ENCODE measurements at regions not wholly inside any gene's neighbourhood (a gene's known extent, or its start where the extent isn't known, plus 50 kb on each side); places are given as distances from the start of the nearest gene placed in this dataset.
"Not testable (repeated sequence)": the region's sequence is repeated elsewhere in the genome, so short reads cannot be mapped to it uniquely, and the experiment has no call there.

DNA sequence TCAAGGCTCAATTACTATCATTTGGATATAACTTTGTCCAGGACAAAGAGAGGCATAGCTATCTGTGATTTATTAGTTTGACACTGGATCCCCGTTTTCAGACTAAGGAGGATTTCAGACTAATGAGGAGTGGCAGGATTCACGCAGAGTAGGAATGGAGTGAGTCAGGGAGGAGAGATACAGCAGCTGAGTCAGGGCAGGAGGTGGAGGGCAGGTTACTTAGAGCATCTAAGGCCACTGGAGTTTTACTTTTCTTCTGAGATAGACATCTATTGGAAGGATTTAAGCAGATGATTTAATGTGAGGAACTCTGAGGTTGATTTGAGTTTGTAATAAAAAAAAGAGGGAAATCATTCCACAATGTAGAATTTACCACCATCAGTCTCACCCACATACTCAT is 110.6 kb downstream of the RPIA start:
- DNase-seq, result not testable (repeated sequence)

DNA sequence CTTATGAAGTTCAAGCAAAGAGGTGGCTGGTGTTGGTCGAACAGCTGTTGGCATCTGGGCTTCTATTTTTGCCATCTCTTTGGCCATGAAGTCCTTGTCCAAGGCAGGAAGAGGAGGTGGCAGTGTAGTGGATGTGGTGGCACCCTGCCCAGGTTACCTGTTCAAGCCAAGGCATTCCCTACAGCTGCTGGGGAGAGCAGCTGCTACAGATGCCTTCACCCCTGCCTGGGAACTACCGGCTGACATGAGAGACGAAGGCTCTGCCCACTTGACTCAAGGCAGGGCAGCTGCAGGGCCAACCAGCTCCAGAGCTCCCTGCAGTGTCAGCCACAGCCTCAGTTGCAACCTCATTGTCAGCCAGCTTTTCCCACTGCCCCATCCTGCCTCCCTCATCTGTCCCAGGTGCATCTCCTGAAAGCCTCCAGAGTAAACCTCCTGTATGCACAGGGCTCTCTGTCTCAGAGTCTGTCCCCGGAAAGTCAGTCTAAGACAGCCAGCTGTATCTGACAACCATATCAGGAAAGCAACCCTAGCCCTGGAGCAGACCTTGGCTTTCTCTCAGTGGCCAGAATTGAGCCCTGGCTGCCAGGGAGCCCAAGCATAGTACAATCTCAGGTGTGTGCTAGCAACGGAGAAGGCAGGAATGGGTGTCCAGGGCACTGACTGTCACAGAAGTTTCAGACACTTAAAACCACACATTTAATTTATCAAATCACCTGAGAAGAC is 115.9 kb downstream of the RPIA start:
- DNase-seq, result no peak

DNA sequence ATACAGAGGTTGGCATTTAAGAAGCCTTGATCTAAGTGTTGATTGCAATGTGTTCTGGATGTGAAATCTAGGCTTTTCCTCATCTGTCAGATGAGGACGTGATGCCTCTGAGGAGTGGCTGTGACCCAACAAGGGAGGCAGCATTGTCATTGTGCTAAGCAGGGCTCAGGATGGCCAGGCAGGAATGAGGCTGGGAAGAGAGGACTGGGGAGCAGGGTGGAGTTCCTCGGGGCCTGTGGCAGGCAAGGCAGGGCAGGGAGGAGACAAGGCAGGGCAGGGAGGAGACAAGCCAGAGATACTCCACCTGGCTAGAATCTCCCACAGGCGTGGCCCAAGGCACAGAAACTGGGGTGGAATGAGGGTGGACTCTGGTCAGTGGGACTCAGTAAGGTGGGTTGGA is 116.6 kb downstream of the RPIA start:
- no peak for DNase-seq

DNA sequence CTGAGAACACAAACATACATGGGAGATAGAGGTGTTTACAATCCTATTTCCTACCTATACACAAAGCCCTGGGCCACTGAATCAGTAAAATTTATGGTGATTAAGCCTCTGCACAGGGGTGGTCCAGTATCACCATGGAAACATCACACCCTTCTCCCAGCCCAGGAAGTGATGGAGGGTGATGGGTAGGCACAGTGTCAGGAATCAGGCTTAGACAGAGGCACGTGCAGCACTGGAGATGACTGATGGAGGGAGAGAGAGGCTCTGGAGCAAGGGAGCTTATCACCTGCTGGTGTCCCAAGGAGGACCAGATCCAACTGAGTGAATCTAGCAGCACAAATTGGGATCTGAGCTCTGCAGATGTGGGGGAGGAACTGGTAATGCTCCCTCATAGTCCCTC is 117.2 kb downstream of the RPIA start:
- DNase-seq, result no peak

DNA sequence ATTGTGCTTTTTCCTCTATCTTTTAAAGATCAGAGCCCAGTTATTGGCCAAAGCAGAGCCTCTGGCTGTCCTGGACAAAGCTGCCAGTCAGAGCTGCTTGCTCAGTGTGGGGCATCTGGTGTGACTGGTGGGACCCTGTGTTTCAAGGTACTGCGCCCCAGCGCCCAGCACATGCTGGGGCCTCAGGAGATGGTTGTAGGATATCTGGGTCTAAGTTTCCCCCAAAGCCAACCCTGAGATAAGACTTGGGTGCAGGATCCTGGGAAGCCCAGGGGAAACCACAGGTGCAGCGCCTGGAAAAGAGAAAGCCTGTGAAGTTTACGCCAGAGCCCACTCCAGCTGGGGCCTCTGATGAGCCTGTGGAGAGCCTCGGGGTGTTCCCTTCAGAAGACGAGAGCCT is 117.7 kb downstream of the RPIA start:
- DNase-seq, result no peak

DNA sequence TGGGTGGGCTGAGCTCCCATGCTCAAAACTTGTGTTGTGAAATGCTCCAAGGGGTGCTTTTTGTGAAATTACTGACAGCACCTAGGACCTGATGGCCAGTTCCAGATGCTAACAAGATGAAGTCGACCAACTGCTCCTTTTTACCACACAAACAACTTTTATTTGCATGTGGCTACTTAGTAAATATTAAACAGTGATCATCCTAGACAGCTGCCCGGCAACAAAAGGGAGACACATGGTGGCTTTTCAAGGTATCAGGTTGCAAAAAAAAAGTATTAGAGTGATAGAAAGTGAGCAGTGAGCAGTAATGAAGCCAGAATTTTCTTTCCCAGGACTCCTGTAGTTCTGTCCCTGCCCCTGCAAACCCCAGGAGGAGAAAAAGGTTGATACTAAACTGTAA is 118.5 kb downstream of the RPIA start:
- DNase-seq, result no peak

DNA sequence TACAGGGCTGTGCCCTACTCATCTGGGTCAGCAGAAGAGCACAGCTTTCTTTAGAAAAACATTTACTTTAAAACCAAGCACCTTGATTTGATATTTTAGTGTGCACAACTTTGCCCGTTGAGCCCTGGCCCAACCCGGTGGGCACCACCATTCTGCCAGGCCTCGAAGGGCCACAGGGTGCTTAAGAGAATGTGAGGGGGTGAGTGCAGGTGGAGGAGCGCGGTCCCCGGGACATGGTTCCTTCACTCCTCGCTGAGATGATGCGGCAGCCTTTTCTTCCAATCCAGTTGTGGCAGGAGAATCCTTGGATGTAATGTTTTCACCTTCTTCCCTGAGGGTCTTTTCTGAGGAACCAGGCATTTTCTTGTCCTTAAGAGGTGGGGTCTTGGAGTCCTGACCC is 119.0 kb downstream of the RPIA start:
- no peak for DNase-seq

DNA sequence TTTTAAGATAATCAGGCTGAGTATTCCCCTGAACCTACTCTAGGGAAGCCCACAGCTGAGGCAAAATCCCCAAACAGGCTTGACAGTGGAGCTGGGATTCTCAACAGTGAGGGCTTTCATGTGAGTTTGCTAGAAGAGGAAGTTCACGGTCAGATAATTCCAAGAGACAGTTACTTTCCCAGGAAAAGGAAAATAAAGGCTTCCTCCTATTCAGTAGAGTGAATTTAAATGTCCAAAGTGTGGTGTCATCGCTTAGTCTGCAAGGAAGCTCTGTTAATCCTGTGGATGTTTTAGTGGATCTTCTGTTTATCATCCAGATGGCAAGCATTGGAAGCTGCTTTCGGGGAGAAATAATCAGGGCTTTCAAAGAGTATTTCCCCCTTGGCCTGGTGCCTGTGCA is 119.8 kb downstream of the RPIA start:
- DNase-seq, result no peak

DNA sequence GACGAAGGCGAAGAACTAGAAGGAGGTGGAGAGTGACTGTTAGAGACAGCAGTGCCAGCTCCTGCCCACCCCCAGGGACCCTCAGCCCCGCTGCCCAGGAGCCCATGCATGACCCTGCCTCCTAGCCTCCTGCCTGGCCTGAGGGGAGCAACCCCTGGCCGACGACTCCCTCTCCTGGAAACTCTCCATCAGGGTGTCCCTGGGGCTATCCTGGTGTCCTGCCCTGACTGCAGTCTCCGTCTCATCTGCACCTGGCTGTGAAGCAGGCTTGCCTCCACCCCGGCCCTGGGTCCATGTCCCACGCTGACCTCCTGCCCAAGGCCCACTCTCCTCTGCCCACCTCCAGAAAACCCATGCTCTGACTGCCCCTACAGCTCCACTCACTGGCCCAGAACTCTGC is 120.2 kb downstream of the RPIA start:
- DNase-seq, result no peak

DNA sequence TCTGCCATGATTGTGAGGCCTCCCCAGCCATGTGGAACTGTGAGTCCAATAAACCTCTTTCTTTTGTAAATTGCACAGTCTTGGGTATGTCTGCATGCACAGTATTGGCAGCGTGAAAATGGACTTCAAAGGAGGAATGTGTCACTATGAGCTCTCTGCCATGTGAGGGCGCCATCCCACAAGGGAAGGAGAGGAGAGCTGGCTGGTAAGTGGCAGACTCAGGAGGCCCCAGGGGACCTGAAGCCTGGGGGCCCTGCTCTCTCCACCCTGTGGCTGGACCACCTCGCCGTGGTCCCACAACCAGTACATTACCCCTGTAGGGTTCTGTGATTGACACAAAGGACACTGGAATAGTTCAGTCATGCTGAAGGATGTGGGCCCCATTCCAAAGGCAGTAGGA is 122.1 kb downstream of the RPIA start:
- DNase-seq, result no peak

DNA sequence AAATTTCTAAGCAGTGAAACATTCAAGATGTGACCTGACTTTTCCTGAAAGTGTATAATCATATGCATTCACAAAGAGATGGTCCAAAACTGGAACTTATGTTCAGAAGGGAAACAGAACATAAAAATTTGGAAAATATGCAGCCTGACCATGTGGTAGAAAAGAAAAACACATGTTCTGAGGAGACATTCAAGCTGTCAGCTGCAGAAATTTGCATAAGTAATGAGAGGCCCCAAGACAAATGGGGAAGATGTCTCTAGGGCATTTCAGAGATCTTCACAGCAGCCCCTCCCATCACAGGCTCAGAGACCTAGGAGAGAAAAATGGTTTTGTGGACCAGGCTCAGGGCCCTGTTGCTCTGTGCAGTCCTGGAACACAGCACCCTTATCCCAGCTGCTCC is 123.8 kb downstream of the RPIA start:
- no peak for DNase-seq

DNA sequence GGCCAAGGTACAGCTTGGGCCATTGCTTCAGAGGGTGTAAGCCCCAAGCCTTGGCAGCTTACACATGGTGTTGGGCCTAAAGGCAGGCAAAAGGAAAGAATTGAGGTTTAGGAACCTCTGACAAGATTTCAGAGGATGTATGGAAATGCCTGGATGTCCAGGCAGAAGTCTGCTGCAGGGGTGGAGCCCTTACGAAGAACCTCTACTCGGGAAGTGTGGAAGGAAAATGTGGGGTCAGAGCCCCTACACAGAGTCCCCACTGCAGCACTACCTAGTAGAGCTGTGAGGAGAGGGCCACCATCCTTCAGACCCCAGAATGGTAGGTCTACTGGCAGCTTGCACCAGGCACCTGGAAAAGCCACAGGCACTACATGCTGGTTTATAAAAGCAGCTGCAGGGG is 124.2 kb downstream of the RPIA start:
- no peak for DNase-seq

DNA sequence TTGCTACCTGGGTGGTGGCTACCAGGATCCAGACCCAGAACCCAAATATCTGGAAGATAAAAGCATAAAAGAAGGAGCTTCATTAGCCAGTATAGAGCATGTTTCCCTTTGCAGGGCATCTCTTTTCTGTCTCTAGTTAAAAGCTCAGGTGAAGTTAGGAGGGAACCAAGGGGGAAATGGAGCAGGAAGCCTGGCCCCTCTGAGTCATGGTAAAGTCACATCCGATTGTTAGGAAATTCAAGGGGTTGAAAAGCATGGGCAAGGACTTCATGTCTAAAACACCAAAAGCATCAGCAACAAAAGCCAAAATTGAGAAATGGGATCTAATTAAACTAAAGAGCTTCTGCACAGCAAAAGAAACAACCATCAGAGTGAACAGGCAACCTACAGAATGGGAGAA is 126.9 kb downstream of the RPIA start:
- DNase-seq, result no peak

DNA sequence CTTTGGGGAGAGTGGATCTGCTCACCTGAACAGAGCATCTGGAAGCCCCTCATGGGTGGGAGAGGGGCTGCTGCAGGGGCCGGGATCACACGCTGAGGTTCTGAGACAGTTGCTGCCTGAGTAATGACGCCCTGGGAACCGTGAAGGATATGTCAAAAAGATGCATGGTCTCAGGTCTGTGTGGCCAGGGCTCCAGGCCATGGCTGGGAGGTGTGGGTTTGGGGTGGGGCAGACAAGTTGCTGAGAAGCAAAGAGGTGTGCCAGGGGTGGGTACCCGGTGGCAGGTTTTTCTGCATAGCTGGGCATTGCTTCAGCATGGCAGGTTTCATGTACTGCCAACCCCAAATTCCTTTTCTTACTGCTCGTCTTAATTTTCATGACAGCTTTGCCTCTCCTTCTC is 133.5 kb downstream of the RPIA start:
- no peak for DNase-seq

DNA sequence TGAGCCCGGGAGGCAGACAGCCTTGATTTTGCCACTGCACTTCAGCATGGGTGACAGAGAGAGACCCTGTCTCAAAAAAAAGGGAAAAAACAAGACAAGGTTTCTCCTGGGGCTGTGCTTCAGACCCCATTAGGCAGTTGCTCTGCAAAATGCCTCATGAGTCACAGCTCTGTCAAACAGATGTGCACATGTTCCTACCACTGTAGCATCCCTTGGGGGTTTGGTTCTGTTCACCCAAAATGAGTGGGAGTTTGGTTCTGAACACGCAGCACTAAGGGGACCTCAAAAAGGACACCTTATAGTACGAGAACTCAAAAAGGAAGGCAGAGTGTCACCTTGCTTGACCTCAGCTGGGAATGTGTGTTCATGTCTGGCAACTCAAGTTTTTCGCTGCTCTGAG is 134.9 kb downstream of the RPIA start:
- DNase-seq, result no peak

DNA sequence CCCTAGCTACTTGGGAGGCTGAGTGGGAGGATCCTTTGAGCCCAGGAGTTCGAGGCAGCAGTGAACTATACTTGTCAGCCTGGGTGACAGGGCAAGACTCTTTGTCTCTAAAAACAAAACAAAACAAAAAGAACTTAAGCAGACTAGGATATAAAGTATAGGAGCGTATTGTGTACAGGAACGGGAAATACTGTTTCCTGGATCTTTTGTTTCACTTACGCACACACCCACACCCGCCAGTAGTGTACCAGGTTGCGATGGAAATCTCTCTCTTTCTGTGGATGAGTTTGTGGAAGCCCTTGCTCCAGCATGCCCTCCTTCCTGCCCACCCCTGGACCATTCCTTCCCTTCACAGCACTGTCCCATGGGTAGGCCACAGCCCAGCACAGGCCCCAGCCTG is 136.3 kb downstream of the RPIA start:
- DNase-seq, result no peak

DNA sequence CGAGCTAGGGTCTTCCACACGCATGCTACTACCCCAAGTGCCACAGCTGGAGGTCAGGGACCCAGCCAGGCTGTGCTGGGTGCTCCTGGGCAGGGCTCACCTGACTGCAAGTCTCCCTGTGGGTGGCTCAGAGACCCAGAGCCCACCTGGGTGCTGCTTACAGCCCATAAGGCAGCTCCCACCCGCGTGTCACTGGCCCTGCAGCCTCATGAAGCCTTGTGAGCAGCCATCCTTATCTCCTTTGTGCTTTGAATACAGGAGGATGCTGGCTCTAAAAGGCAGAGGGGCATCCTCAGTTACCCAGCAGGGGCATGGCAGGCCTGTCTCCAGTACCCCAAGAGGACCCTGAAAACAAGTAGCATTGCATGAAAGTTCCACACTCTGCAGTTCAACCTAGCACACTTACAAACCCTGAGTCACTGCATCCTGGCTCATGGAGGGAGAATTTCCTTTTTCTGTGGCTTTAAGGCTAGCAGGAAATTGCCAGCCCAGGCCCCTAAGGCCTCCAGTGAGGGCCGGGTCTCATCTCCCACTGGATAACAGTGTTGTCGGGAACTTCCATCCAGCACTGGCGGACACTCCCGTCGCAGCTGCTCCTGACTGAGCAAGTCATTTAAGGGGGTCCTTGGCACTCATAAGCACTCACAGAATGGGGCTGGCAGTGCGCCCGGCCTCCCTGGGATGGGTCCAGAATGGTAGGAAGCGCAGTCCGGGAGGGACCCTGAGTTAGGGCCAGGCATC is 137.1 kb downstream of the RPIA start:
- DNase-seq, result peak; percentile 72

DNA sequence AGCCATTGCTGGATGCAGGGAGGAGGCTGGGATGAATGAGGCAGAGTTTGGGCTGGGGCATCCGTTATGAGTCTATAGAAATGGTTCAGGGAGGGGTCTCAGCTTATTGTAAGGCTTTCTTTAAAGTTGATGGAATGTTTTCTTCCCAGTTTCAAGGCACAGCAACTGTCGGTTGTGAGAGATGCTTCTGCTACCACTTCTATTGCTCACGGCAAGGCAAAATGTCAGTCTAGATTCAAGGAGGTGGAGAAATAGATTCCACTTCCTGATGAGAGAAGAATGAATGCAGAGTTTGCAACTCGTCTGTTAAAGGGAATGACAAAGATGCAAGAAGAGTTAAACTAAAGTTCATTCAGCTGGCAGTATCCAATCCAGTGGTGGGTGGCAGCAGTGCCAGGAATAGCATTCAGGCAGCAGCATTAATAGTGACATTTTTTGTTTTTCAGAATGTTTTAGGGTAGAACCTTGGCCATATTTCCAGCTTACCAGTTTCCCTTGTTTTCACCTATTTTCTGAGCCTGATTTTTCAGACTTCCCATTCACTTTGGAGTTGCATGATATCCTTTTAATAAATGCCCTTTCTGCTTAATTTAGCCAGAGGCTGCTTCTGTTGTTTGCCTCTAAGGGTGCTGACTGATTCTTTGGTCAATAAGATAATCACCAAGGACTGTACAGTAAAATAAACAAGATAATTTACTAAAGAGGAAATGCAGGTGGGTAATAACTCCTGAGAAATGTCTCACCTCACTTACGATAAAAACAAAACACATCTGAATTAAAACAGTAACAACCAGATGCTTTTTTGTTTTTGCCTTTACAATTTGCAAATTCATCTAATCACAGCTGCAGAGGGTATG is 138.4 kb downstream of the RPIA start:
- no peak for DNase-seq

DNA sequence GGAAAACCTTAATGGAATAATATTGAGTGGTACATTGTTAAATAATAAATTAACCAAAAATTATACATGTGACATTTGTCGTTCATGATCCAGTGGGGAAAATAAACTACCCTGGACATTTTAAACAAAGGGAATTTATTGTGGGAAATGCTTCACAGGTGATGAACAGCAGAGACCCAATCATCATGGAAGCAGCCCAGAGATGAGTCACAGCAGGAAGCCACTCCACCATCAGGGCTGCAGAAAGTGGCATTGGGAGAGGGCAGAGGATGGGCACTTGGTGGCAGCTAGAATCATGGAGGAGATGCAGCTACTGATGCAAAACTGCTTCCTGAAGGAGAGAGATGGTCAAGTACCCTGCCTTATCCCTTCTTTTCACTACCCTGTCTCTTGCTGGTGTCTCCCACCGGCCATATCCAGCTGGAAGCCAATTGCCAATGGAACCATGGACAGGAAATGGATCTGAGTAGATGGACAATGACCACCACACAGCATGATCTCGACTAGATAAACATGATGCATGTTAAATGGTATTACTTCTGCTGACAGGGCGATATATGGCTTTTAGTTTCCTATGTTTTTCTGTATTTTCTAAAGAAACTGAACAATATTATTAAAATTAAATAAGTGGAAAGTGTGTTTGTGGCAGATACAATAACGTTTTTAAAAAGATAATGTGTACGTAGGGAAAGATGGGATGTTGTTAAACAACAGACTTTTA is 139.8 kb downstream of the RPIA start:
- DNase-seq, result no peak

DNA sequence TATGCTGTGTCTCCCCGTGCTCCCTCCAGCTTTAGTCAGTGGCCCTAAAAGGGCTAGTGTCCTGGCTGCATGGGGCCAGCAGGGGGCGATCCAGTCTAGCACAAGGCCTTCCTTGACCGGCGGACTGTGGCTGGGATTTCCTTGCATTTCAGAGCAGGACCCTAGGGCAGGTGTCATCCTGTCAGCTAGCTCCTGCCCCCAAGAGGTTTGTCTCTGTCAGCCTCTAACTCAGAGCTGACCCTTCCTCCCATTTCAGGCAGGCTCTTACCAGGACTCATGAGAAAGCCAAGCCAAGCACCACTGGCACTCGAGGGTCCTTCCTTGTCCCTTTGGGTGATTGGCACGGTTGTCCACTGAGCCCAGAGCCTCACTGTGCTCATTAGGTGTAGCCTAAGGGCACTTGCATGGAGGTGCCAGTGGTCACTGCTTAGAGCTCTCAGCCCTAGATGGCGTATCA is 140.3 kb downstream of the RPIA start:
- no peak for DNase-seq

DNA sequence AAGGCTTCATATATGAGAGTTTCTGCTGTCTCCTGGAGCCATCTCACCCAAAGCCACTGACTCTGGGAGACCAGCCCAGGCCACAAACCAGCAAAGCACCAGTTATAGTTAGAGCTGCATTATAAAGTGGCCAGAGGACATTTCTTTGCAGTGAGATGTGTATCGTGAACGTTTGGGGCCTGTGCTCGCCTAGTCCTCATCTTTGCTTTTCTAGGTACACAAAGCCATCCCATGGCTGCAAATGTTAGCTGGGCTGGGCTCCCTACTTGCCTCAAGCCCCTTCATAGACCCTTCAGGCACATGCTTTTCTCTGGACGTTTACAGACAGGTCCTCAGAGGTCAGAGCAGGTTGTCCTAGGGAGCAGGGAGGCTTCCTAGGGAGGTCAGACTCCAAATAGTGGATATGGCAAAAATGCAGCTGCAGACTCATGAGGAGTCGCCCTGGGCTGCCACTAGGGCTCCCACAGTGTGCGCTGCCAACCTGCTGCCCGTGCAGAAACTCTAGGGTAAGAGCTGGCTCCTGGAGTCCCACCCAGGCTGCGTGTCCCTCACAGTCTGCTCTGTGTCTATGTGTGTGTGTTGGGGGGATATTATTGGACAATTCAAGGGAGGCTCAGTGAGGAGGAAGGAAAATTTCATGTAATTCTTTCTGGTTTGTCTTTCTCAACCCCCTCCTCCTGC is 141.0 kb downstream of the RPIA start:
- DNase-seq, result no peak

DNA sequence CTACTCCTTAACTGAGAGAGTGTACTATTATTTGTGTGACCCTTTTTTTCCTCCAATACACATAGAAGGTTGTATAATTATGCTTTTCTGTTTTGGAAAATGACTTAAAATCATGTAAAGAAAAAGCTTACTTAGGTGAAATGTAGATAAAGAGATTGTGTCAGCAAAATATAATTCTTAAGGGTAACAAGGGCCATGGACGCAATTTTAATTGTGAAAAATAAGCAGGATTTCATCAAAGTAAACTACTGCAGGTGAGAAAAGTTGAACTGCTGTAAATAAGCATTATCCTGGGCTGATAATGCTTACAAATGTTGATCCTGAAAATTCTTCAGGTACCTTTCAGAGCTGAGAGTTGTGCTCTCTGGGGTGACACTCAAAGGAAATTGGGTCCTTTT is 141.5 kb downstream of the RPIA start:
- DNase-seq, result no peak

Measured in right hindlimb (tissue), 1 donor.